Stimulated activated CD8-positive, alpha-beta memory T cell treated with anti-CD3 and anti-CD28 coated beads, Interleukin-15, amount 100 ng/mL, for 24 hours (primary cell): ENCODE measurements at regions not wholly inside any gene's neighbourhood (a gene's known extent, or its start where the extent isn't known, plus 50 kb on each side); places are given as distances from the start of the nearest gene placed in this dataset.
"Not testable (repeated sequence)": the region's sequence is repeated elsewhere in the genome, so short reads cannot be mapped to it uniquely, and the experiment has no call there.

ENCODE experiments used
- DNase-seq: peaks from one replicate; pipeline ENCODE4 v3.0.0-alpha.2; 2020; ENCODE audit warnings: low read depth

DNA sequence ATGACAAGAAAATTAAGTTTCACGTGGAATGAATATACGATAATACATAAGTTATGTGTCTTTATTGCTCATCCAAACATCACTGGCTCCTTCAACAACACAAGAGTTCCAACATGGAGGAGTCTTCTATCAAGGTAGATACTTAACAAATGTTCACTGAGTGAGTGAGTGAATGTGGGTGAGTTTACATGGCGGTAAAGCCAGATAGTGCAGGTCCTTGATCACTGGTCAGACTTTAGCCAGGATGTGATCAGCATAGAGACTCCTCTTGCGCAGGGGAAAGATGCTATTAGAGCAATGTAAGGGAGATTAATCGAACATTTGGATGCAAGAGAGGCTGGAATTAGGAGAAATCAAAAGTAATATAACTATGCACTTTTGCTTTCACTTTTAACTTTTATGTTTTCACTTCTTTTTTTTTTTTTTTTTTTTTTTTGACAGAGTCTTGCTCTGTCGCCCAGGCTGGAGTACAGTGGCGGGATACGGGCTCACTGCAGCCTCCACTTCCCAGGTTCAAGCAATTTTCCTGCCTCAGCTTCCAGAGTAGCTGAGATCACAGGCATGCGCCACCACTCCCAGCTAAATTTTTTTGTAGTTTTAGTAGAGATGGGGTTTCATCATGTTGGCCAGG, 249.0 kb upstream of the ID2 start:
- DNase-seq, result no peak

DNA sequence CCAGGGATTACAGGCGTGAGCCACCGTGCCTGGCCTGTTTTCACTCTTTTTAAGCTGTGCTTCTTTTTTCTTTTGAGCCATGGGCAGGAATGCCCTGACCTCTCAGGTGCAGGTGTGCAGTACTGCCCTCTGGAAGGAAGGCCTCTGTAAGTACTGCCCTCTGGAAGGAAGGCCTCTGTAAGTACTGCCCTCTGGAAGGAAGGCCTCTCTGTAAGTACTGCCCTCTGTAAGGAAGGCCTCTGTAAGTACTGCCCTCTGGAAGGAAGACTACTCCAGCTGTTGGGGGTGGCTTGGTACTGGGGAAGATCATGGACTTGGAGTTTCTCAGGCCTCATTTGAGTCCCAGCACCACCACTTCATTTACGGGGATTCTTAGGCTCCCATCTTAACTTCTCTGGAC, 248.5 kb upstream of the ID2 start:
- DNase-seq, result no peak

DNA sequence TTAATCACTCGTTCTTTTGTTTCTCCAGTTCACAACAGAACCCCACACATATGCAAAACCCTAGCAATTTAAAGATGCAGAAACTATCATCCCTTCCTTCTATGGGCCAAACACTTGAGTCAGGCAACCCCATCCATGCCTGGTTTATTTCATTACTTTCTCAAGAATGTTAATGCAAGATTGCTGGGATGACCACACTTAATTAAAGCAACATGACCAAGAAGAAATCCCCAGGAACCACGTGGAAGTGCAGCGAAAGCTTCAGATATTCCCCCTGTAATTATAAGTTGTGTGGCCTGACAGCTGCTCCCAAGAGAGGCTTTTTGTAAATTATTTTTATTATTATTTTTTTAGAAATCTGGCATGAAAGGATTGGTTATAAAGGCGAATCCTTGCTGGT, 246.2 kb upstream of the ID2 start:
- DNase-seq, result no peak

DNA sequence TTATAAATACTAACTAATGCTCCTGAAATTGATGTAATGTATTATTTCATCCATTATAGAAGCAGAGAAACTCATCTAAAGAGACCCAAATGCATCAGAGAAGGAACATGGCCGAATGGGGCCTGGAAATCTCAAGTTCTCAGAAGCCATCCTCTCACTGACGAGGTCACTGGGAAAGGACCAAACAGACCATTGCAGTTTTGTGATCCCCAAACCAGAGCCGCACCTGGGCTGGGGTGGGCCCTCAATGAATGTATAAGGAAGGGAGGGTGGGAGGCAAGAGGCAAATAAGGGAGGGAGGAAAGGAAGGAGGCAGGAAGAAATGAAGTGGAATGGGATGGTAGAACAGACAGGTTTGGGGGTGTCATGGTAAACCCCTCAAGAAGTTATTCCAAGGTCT, 245.3 kb upstream of the ID2 start:
- no peak for DNase-seq

DNA sequence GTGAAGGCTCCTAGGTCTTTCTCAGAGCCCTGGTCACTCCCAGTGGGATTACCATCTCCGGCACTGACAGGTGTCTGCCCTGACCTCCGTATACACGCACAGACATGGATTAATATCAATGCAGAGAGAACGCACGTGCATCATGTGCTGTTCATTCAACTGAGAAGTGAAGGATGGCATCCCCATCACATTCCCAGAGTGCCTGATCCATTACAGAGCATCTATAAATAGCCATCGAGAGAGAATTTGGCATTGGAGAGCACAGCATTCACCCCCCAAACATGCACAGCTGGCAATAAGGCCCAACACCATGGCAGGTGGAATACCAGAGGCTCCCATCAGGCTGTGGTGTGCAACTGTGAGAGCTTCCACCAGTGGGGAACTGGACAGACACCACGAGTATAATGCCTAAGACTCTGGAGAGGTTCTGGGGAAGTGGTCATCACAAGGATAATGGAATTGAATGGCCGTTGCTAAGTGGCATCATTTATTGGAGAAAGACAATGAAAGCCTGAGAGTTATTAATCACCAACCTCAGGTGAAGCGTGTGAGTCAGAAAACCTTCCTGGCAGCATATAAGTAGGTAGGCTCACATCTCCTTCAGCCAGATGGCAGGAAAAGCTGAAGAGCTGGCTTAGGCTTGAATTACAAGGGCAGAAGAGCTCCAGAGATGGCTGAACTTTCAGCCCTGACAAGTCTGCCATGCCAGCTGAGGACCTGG, 244.5 kb upstream of the ID2 start:
- DNase-seq, result no peak

DNA sequence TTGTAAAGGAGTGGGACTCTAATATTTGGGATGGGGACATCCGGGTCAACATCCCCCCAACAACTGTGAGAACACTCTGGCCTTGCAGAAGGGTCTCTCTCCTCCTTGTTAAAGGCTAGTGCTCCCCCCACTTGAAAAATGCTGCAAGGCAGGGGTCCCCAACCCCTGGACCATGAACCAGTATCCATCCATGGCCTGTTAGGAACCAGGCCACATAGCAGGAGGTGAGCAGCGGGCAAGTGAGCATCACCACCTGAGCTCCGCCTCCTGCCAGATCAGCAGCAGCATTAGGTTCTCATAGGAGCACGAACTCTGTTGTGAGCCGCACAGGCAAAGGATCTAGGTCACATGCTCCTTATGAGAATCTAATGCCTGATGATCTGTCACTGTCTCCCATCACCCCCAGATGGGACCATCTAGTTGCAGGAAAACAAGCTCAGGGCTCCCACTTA, 243.9 kb upstream of the ID2 start:
- DNase-seq, result no peak

DNA sequence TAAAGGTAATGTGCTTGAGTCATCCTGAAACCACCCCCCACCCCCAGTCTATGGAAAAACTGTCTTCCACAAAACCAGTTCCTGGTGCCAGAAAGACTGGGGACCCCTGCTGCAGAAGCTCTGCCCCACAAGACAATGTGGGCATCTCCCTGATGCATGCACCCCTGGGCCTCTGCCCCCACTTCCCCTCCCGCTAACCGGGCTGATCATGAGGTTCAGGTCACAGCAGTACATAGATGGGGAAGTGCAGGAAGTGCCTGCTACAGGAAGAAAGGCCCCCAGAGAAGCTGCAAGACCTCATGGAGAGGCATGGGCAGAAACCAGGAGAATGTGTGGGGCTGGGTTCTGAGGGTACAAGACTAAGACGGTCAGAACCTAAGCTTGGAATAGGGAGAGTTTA, 243.4 kb upstream of the ID2 start:
- DNase-seq, result no peak

DNA sequence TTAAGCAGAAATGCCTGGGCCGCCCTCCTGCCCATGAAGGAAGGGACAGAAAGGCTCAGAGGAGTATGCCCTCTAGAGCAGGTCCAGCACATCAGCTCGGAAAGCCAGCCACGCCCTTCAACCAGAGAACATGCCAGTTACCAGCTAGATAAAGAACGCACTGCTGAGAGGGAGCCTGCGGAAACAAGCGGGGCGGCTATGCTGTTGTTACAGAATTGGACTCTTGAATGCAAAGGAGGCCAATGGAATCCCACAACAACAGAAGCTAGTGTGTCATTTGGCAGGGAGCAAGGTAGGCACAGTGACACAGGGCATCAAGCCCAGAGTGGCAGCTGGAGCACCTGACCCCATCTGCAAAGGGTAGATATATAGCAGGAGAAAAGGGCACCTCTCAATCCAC, 242.9 kb upstream of the ID2 start:
- no peak for DNase-seq

DNA sequence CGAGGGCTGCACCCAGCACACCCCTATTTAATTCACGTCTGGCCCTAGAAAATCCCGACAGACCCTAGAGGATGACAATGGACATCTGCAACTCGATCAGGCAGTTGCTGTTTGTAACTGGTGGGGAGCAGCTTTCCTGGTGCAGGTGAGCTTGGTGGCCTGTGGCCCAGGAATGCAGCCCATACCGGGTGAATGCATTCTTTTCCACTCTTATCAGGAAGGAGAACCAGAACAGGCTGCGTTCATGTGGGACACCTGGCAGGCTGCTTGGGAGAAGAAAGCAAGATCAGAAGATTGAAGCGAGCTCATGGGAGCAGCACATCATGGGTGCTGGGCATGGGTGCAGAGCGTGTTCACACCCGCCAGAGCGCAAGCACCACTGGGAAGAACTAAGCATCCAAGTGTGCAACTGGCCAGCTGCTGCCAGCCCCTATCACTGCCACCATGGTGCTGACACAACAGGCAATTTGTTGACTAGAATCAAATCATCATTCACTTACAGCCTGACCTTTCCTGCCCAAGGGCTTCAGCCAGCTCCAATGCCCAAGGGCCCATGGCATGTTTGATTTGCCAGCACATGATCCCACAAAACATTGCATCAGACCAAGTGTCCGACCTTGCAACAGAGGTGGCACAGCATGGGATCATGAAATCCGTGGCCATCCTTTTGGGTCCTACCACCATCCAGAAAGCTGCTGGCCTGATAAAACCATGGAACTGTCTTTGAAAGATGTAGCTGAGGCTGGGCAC, 241.7 kb upstream of the ID2 start:
- DNase-seq, result no peak

DNA sequence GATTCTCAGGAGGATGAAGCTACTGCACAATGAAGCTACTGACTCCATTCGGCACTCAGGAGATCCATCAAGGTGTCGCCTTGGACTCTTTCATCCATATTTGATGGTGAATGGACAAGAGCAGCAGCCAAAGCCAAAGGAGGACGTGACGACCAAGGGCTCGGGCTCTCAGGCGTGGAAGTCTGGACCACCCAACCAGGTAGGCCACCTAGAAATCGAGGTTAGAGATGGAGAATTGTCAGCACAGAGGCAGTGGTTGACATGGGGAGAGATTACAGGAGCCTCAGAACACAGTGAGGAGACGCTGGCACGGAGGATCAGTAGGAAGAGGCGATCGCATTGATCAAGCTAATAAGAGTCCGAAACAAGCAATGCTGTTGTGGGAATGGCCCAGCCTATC, 240.5 kb upstream of the ID2 start:
- no peak for DNase-seq

DNA sequence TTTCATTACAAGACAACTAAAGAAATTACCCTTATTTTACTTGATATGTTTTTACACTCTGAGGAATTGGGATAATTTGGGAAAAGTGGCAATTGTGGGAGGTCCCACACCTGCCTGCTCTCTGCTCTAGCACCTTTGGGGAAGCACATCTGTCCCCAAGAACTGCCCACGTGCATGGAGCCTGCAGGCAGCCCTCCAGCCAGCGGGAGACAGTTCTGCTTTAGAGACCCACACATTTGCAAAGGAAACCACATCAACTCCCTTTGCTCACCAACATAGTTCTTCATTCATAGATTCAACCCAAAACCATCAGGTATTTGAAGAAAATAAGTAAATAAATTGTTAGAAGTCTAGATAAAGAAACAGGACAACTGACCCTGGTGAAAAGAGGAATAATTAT, 239.9 kb upstream of the ID2 start:
- no peak for DNase-seq

DNA sequence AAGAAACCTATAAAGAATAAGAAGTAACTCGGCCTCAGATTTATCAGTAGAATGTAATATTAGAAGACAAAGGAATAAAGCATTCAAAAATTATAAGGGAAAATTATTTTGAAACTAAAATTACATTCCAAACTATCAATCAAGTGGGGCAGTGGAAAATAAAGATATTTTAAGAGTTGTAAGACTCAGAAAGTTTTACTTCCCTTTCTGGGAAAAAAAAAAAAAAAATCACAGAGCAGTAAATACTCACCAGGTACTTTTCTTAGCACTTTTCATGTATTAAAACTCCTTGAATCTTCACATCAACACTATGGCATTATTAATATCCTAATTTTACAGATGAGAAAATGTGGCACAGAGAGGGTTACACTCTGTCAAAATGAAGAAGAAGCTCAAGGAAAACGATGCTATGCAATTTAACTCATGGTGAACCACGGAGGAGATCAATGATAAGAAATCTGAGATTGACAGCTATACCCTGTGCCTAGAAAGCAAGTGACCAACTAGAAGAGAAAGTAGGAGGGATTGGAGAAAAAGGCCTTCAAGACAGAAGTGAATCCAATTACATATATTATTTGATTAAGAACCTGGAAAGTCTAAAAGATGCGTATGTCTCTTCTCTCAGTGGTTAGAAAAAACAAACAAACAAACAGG, 238.9 kb upstream of the ID2 start:
- no peak for DNase-seq

DNA sequence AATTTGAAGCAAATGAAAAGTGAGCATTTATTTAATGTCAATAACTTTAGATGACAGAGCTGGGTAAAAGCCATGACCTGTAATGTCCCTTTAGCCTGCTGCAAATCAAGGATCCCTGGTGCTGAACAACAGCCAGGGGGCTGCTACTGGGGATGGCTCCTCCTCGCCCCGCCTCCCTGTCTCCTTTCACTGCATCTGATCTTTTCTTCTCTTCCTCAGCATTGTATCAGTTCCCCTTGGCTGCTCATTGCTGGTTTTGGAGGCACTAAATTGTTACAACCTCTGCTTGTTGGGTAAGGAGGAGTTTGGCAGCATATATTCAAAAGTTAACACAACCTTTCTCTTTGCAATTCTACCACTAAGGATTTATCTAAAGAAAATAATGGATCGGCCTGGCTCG, 236.3 kb upstream of the ID2 start:
- DNase-seq, result no peak

DNA sequence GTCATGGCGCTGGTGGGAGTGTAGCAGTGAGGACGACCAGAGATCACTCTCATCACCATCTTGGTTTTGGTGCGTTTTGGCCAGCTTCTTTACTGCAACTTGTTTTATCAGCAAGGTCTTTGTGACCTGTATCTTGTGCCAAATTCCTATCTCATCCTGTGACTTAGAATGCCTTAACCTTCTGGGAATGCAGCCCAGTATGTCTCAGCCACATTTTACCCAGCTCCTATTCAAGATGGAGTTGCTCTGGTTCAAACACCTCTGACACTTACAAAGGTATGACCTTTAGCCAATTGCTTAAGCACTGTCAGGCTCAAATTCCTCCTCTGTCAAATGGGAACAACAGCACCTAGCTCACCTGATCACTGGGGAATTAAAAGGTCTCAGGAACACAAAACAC, 235.1 kb upstream of the ID2 start:
- DNase-seq, result not testable (repeated sequence)

DNA sequence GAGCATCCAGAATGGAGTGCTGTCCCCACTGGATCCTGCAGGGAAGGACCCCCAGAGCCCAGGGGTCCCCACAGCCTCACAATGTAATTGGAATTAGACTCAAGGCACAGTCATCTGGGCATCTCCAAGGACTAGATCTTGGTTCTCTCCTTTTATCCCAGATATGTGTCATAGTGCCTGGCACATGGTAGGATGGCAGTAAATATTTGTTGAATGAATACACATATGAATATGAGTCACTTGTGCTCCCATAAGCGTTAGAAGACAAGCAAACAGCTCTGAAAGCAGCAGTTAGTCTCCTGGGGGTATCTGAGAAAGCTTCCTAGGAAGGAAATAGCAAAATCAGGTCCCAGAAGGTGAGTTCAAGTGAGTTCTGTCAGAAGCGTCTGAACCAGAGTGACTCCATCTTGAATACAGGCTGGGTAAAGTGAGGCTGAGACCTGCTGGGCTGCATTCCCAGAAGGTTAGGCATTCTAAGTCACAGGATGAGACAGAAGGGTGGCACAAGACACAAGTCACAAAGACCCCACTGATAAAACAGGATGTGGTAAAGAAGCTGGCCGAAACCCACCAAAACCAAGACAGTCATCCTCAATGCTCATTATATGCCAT, 234.1 kb upstream of the ID2 start:
- no peak for DNase-seq

DNA sequence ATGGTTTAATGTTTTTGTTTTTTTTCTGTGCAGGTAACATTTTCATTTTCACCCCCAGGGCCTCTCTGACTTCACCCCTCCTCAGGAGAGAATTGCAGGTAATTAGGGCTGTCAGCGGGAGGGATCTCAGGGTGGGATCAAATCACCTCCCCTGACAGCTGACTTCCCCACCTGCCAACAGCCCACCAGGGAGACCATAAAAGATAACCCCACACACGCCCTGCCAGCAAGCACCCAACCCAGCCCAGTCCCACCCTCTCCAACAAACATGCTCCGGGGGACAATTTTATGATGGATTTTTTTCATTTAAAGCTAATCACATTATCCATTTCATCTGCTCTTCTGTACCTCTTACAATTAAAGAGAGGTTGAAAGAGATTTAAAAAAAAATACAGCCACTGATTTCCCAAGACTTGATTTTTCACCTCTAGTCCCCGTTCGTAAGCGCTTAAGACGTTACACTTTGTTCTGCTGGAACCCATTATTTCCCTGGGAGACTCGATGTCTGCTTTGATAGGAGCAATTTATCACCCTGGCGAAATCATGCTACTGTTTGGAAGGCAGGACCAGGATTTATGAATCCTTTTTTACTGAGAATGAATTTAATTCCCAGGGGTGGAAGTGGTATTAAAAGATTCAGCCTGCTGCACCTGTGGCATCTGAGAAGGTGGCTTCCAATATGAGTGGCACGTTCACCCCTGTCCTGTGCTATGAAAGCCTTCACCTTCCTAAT, 232.9 kb upstream of the ID2 start:
- no peak for DNase-seq

DNA sequence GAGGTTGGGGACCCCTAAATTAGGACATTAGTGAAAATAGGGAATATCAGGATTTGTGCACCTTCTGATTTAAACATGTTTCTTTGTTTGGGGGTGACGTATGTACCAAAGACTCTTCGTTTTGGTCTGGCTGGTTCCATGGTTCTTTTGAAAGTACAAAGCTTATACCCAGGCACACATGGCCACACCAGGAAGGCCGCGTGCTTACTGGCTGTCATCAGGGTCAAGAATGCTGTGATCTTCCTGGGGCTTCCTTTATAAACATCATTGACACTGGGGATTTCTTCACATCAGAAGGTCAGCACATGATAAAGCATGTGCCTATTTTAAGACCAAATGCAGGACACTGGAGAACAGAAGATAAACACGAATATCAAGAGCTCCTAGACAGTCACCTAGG, 230.6 kb upstream of the ID2 start:
- DNase-seq, result no peak

DNA sequence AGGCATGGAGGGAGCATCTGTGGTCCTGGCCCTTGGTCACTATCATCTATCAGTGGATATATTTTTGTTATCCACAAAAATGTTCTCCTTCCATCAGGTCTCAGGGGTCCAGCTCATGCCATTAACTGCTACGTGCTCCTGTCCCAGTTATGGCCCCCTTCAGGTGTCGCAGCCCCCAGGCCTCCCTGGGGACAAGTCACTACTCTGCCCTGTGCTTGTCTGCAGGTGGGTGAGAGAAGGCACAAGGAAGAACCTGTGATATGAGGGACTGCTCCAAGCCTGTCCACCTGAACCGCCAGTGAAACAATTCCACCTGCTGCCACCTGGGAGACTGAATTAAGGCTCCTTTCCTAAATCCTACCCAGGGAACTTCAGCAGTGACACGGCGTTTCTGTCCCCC, 229.6 kb upstream of the ID2 start:
- DNase-seq, result no peak

DNA sequence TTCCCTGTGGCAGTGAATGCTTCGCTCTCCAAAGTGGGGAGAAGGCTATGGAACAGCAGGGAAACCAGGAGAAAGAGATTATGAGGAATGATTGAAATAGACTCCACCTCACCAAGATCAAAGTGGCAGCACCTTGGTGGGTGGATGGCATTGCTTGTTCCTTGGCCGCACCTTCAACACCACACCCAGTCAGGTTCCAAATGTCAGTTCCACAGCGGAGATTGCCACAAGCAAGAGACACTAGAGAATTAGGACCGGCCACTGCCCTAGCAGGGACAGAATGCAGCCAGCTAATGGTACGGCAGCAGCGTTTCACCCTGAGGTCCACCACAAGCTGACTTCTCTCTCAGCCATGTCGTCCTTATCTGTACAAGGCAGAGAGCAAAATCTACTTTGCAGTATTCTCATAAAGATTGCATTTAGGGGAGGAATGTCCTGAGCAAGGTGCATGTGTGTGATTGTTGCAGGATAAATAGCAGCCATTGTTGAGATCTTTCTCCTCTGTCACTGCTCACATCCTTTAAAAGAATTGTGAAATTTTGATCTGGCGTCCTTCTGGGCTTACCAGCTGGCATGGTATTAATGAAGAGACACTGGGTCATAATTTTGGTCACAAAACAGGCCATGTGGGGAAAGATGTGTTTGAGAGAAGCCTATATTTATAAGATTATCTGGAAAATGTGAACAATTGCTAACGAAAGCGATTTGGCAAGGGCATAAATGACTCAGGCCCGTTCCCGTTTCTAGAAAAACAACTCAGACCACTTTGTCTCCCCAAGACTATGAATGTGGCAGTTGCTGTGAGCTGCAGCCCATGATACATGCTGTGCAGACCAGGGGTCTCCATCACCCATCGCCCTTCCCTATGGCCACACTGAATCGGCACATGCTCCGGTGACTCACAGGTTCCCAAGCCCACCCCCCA, 228.6 kb upstream of the ID2 start:
- DNase-seq, result no peak

DNA sequence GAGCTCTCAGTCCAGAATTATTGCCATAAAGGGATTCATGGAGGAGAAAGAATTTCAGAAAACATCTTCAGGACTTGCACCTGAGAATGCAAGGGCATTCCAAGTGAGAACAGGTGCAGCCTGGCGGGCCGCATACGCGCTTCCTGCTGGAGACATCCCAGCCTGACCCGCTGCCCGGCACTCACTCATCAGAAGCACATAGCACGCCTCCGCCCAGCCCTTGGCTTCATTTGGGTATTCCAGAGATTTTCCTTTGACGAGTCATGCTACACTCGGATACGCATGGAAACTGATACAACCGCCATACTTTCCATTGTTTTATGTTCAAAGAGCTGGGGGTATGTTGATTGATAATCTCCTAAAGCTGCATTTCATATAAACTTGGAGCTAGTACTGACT, 228.0 kb upstream of the ID2 start:
- no peak for DNase-seq

DNA sequence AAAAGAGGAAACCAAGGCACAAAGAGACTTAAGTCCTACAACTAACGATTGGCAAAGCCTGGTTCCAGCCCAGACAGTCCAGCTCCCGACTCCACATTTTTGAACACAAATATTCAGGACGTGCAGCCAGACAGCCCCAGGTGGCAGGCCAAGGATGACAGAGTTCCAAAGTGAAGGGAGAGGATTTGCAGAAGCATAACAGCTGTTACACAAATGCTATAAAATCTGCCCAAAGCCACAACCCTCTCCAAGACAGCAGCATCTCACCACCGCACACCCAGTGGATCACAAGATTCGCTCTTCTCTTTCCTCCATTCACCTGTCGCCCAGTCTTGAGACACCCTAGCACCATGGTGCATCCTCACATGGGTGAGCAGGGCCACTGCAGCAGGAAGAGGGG, 227.1 kb upstream of the ID2 start:
- DNase-seq, result no peak
